Endothelial cell of umbilical vein (primary cell): ENCODE measurements at regions not wholly inside any gene's neighbourhood (a gene's known extent, or its start where the extent isn't known, plus 50 kb on each side); places are given as distances from the start of the nearest gene placed in this dataset.

Source experiments
- BruUV-seq: library from RNA; stranded (reverse); fragments of 400-500 nt; replicated peaks from 2 replicates; lab custom pipeline; 2021; lab: Mats Ljungman, UMichigan
- CTCF ChIA-PET: fragments of 300-600, 350-600 bp; sonication (Branson Sonifier 250); formaldehyde crosslinking; loops from one replicate; lab custom pipeline; 2021; ENCODE audit warnings: antibody characterized with exemption, inconsistent platforms; lab: Charles Lee
- POLR2A ChIA-PET: fragments of 300-600, 350-600 bp; sonication (Branson Sonifier 250); formaldehyde crosslinking; loops from one replicate; lab custom pipeline; 2021; ENCODE audit warnings: antibody characterized with exemption, inconsistent platforms; lab: Charles Lee
- DNase-seq: peaks from one replicate; pipeline ENCODE4 v3.0.0-alpha.2; 2011; ENCODE audit warnings: low read depth, low spot score
- FAIRE-seq: peaks from 2 replicates; lab custom pipeline; 2011; peaks lifted over from hg19 to GRCh38; lab: Jason Lieb, UNC
- H2AFZ ChIP-seq: 2 replicates; pipeline ENCODE4 v1.6.0; 2012; ENCODE audit warnings: low read depth, low read length, control low read depth, inconsistent platforms
- H3K27ac ChIP-seq: 2 replicates; pipeline ENCODE4 v1.5.1; 2011; ENCODE audit warnings: low read depth, mild to moderate bottlenecking, control low read depth, low read length, moderate library complexity; ENCODE audit not compliant: insufficient read depth
- H3K27me3 ChIP-seq, 2 experiments: 2 replicates each; pipeline versions ENCODE4 v1.6.0 to v1.6.1; 2011; ENCODE audit warnings: low read length in 2 of 2, mixed read lengths in 1 of 2; ENCODE audit not compliant: control insufficient read depth in 2 of 2, insufficient read depth in 2 of 2
- H3K36me3 ChIP-seq, 2 experiments: 2 replicates in 1 of 2; 3 replicates in 1 of 2; pipeline ENCODE4 v1.5.1; 2011; ENCODE audit warnings: low read length in 2 of 2, mild to moderate bottlenecking in 1 of 2, moderate library complexity in 1 of 2; ENCODE audit not compliant: control insufficient read depth in 2 of 2, insufficient read depth in 2 of 2; ENCODE audit errors: extremely low read depth in 1 of 2
- H3K4me1 ChIP-seq: 3 replicates; pipeline ENCODE4 v1.5.1; 2011; ENCODE audit warnings: mild to moderate bottlenecking, low read length; ENCODE audit not compliant: control insufficient read depth, insufficient read depth; ENCODE audit errors: extremely low read depth
- H3K4me2 ChIP-seq: 2 replicates; pipeline ENCODE4 v1.6.1; 2011; ENCODE audit warnings: low read length, control low read depth, mixed read lengths; ENCODE audit not compliant: insufficient read depth
- H3K4me3 ChIP-seq, 3 experiments: fragments of 200-600 bp in 1 of 3; sonication (generic), shearing (Covaris generic) in 1 of 3; replicated peaks in 1 of 3; 2 replicates each; pipeline ENCODE4 v1.5.1; 2011 to 2016; ENCODE audit warnings: control low read depth in 3 of 3, low read length in 3 of 3, mild to moderate bottlenecking in 2 of 3, inconsistent platforms in 1 of 3, low read depth in 1 of 3, moderate library complexity in 1 of 3; ENCODE audit not compliant: insufficient read depth in 1 of 3
- H3K79me2 ChIP-seq: 2 replicates; pipeline ENCODE4 v1.6.0; 2012; ENCODE audit warnings: low read length, inconsistent platforms; ENCODE audit not compliant: control insufficient read depth, insufficient read depth
- H3K9ac ChIP-seq: replicated peaks from 2 replicates; pipeline ENCODE3; 2011; ENCODE audit warnings: low read length, control low read depth; ENCODE audit not compliant: insufficient read depth; ENCODE audit errors: extremely low read depth
- H3K9me1 ChIP-seq: replicated peaks from 3 replicates; pipeline ENCODE4 v1.6.0; 2011; ENCODE audit warnings: mild to moderate bottlenecking, low read length; ENCODE audit not compliant: control insufficient read depth, insufficient read depth; ENCODE audit errors: extremely low read depth
- H3K9me3 ChIP-seq: replicated peaks from 2 replicates; pipeline ENCODE4 v1.5.1; 2012; ENCODE audit warnings: low read length, inconsistent platforms; ENCODE audit not compliant: control insufficient read depth, insufficient read depth
- H4K20me1 ChIP-seq: replicated peaks from 2 replicates; pipeline ENCODE3; 2011; ENCODE audit warnings: mild to moderate bottlenecking, low read length; ENCODE audit not compliant: control insufficient read depth, insufficient read depth; ENCODE audit errors: extremely low read depth
- CTCF ChIP-seq, 2 donors: IDR thresholded peaks; 1 replicate in 1 of 2; 2 replicates in 1 of 2; pipeline ENCODE4 v1.5.1; 2011; ENCODE audit warnings: low read length in 2 of 2, mild to moderate bottlenecking in 2 of 2, moderate library complexity in 2 of 2, control low read depth in 1 of 2, inconsistent platforms in 1 of 2, low read depth in 1 of 2; ENCODE audit not compliant: insufficient read depth in 1 of 2; ENCODE audit errors: extremely low read depth in 1 of 2
- EZH2 ChIP-seq: IDR thresholded peaks from 2 replicates; pipeline ENCODE4 v1.6.1; 2012; ENCODE audit warnings: borderline replicate concordance, low read depth, mild to moderate bottlenecking, moderate library complexity, low read length, inconsistent platforms; ENCODE audit not compliant: severe bottlenecking
- FOS ChIP-seq: IDR thresholded peaks from 2 replicates; pipeline ENCODE4 v1.6.1; 2011; ENCODE audit warnings: mild to moderate bottlenecking, low read length, moderate library complexity, borderline replicate concordance; ENCODE audit not compliant: insufficient read depth
- GATA2 ChIP-seq: IDR thresholded peaks from 2 replicates; pipeline ENCODE4 v1.7.0; 2011; ENCODE audit warnings: low read depth, mild to moderate bottlenecking, moderate library complexity, mixed read lengths, low read length; ENCODE audit not compliant: insufficient read length, insufficient read depth
- JUN ChIP-seq: IDR thresholded peaks from 2 replicates; pipeline ENCODE4 v1.6.1; 2011; ENCODE audit warnings: borderline replicate concordance, low read depth; ENCODE audit not compliant: insufficient read length, insufficient read depth
- MAX ChIP-seq: IDR thresholded peaks from 2 replicates; pipeline ENCODE4 v1.6.1; 2011; ENCODE audit not compliant: insufficient read depth, insufficient read length
- MYC ChIP-seq: IDR thresholded peaks from one replicate; pipeline ENCODE4 v1.6.1; 2011; ENCODE audit warnings: mild to moderate bottlenecking, low read depth, low read length
- POLR2A ChIP-seq: IDR thresholded peaks from 2 replicates; pipeline ENCODE4 v1.6.1; 2012; ENCODE audit warnings: low read depth, mild to moderate bottlenecking, control low read depth, low read length
- POLR2AphosphoS5 ChIP-seq: IDR thresholded peaks from 2 replicates; pipeline ENCODE4 v1.6.1; 2012; ENCODE audit warnings: low read depth, mild to moderate bottlenecking, control low read depth, low read length, moderate library complexity; ENCODE audit not compliant: insufficient read depth
- dilution Hi-C: fragments of 300-500 bp; cut with MboI; formaldehyde crosslinking; loops from one replicate; pipeline ENCODE4 v1.15.0; 2019; ENCODE audit warnings: low sequenced_read_pairs; ENCODE audit not compliant: extremely low pct_ligation_motif_present
- intact Hi-C: fragments of 100-400 bp; cut with micrococcal nuclease; formaldehyde crosslinking; loops from one replicate; pipeline ENCODE4 v1.10.0; 2022

- no peaks in the 10 kb centered on the region for H3K9me3 ChIP-seq
- H3K4me3 ChIP-seq: no peak overlapping the region
- dilution Hi-C loops (no loop called here), intact Hi-C loops (no loop called here)
- H3K9me1 ChIP-seq: no peaks in the 10 kb centered on the region
- no peaks in the 10 kb centered on the region for H3K36me3 ChIP-seq
- H3K79me2 ChIP-seq: no peaks in the 10 kb centered on the region
- BruUV-seq: no TSS peak
- H3K27ac ChIP-seq: no peak overlapping the region
- POLR2A ChIA-PET: no interaction called here
- DNase-seq (no peak), FAIRE-seq (no peak)
- CTCF ChIA-PET: no interaction called here
- no peaks in the 10 kb centered on the region for H3K4me1 ChIP-seq
- no peaks in the 10 kb centered on the region for H3K27me3 ChIP-seq
- H3K4me2 ChIP-seq: no peak overlapping the region
- H3K9ac ChIP-seq: no peak overlapping the region
- no peak for TF ChIP-seq POLR2A
- no peak for TF ChIP-seq GATA2
- TF ChIP-seq FOS: no peak
- TF ChIP-seq MYC: no peak
- TF ChIP-seq MAX: no peak
- H2AFZ ChIP-seq: no peak overlapping the region
- no peaks in the 10 kb centered on the region for H4K20me1 ChIP-seq
These were observed 560.0 kb upstream of the KCND2 start for GRCh38 chr7:119712886-119713462.

- no peaks in the 10 kb centered on the region for H3K36me3 ChIP-seq
- H4K20me1 ChIP-seq: no peaks in the 10 kb centered on the region
- ChIA-PET CTCF (no interaction called here), POLR2A (no interaction called here)
- dilution Hi-C loops (no loop called here), intact Hi-C loops (no loop called here)
- H3K9me1 ChIP-seq: no peaks in the 10 kb centered on the region
- FAIRE-seq (no peak), DNase-seq (no peak)
- no peak overlapping the region for H3K4me2 ChIP-seq
- H2AFZ ChIP-seq: no peak overlapping the region
- no TSS peak for BruUV-seq
- H3K4me3 ChIP-seq: no peak overlapping the region
- no peaks in the 10 kb centered on the region for H3K27me3 ChIP-seq
- H3K79me2 ChIP-seq: no peaks in the 10 kb centered on the region
- TF ChIP-seq POLR2AphosphoS5 (no peak), JUN (no peak), MAX (no peak), FOS (no peak), CTCF (IDR thresholded peaks at IDR 0.05; ENCODE audit: extremely low read depth in 1 of 2, insufficient read depth in 1 of 2, low read depth in 1 of 2, low read length in 2 of 2) (no peak), POLR2A (no peak), EZH2 (no peak), GATA2 (no peak), MYC (no peak)
- H3K27ac ChIP-seq: no peak overlapping the region
- H3K9ac ChIP-seq: no peak overlapping the region
- H3K4me1 ChIP-seq: no peaks in the 10 kb centered on the region
- no peaks in the 10 kb centered on the region for H3K9me3 ChIP-seq
These were observed 559.4 kb upstream of the KCND2 start for GRCh38 chr7:119713606-119714005.
